A549 (cell line): ENCODE measurements at regions not wholly inside any gene's neighbourhood (a gene's known extent, or its start where the extent isn't known, plus 50 kb on each side); places are given as distances from the start of the nearest gene placed in this dataset.

Experiments
- ATAC-seq, 2 experiments: fragments of 200-7000 bp in 1 of 2; fragments of >200 bp in 1 of 2; cut with Nextera tagmentation in 1 of 2; cut with Tn5 transposase in 1 of 2; 3 replicates each; pipeline versions ENCODE4 v1.8.0 to v1.9.1; 2018 to 2020; ENCODE audit warnings: mild to moderate bottlenecking in 1 of 2, moderate library complexity in 1 of 2
- CTCF ChIA-PET: fragments of 300-600 bp; sonication (Branson Sonifier 250); formaldehyde crosslinking; extraction: SDS; loops from one replicate; lab custom pipeline; 2021; ENCODE audit warnings: antibody characterized with exemption, inconsistent platforms; lab: Yijun Ruan, JAX
- POLR2A ChIA-PET: fragments of 350-600 bp; formaldehyde crosslinking; extraction: SDS; loops from one replicate; lab custom pipeline; 2021; ENCODE audit warnings: antibody characterized with exemption, inconsistent platforms; lab: Yijun Ruan, JAX
- DNase-seq, 2 experiments: peaks; one replicate each; pipeline versions ENCODE4 v3.0.0 to v3.0.0-alpha.2; 2011 to 2016; ENCODE audit warnings: low read depth in 1 of 2, low spot score in 1 of 2
- FAIRE-seq: peaks from 2 replicates; lab custom pipeline; 2011; peaks lifted over from hg19 to GRCh38; lab: Jason Lieb, UNC
- H3K27ac ChIP-seq, 2 experiments: fragments of >200 bp; sonication (Bioruptor Twin); formaldehyde crosslinking; 3 replicates each; pipeline ENCODE4 v1.5.1; 2016 to 2017
- H3K4me1 ChIP-seq: fragments of >200 bp; sonication (Bioruptor Twin); formaldehyde crosslinking; 3 replicates; pipeline ENCODE4 v1.6.1; 2016
- H3K4me2 ChIP-seq: fragments of >200 bp; sonication (Bioruptor Twin); formaldehyde crosslinking; 3 replicates; pipeline ENCODE4 v1.6.1; 2016
- H3K4me3 ChIP-seq: fragments of >200 bp; sonication (Bioruptor Twin); formaldehyde crosslinking; 3 replicates; pipeline ENCODE4 v1.5.1; 2016
- H3K9me3 ChIP-seq: fragments of >200 bp; sonication (Bioruptor Twin); formaldehyde crosslinking; 3 replicates; pipeline ENCODE4 v1.6.1; 2016
- CBX2 ChIP-seq: fragments of 200-600 bp; sonication (generic); IDR thresholded peaks from 2 replicates; pipeline ENCODE4 v1.6.1; 2016; ENCODE audit warnings: low read depth, mild to moderate bottlenecking, borderline replicate concordance
- CBX8 ChIP-seq: fragments of 200-600 bp; sonication (generic); IDR thresholded peaks from 2 replicates; pipeline ENCODE4 v1.6.1; 2016
- CEBPB ChIP-seq, 2 experiments: fragments of >200 bp in 1 of 2; sonication (Bioruptor Twin) in 1 of 2; formaldehyde crosslinking in 1 of 2; IDR thresholded peaks; 2 replicates each; pipeline ENCODE4 v1.6.1; 2012 to 2016
- CHD2 ChIP-seq: fragments of 150-350 bp; IDR thresholded peaks from 2 replicates; pipeline ENCODE4 v1.6.1; 2014; ENCODE audit warnings: low read length; ENCODE audit not compliant: partially characterized antibody
- CHD4 ChIP-seq: fragments of 200-600 bp; sonication (generic); IDR thresholded peaks from 2 replicates; pipeline ENCODE4 v1.6.1; 2016; ENCODE audit warnings: antibody characterized with exemption, mild to moderate bottlenecking, borderline replicate concordance
- EHMT2 ChIP-seq: fragments of 200-600 bp; sonication (generic); IDR thresholded peaks from 2 replicates; pipeline ENCODE4 v1.6.1; 2016; ENCODE audit warnings: antibody characterized with exemption, low read depth, mild to moderate bottlenecking, moderate library complexity
- EP300 ChIP-seq, 2 experiments: fragments of >200 bp; sonication (Bioruptor Twin); formaldehyde crosslinking; IDR thresholded peaks; 2 replicates in 1 of 2; 3 replicates in 1 of 2; pipeline ENCODE4 v1.6.1; 2016 to 2017
- ESRRA ChIP-seq: fragments of 150-350 bp; IDR thresholded peaks from 2 replicates; pipeline ENCODE4 v1.6.1; 2014; ENCODE audit warnings: mild to moderate bottlenecking, low read length, borderline replicate concordance
- GATA3 ChIP-seq: IDR thresholded peaks from 2 replicates; pipeline ENCODE4 v1.6.1; 2012; ENCODE audit warnings: borderline replicate concordance
- HOXA7 ChIP-seq: fragments of 250-450 bp; sonication (Bioruptor Pico); IDR thresholded peaks from 2 replicates; pipeline ENCODE4 v1.5.0; 2020; ENCODE audit warnings: mild to moderate bottlenecking, moderate library complexity
- JUNB ChIP-seq: fragments of >200 bp; sonication (Bioruptor Twin); formaldehyde crosslinking; IDR thresholded peaks from 2 replicates; pipeline ENCODE4 v1.6.1; 2016
- KDM1A ChIP-seq: fragments of 200-600 bp; sonication (generic); IDR thresholded peaks from 2 replicates; pipeline ENCODE4 v1.6.1; 2016; ENCODE audit warnings: low read depth, mild to moderate bottlenecking
- KDM5A ChIP-seq: fragments of 200-600 bp; sonication (generic); IDR thresholded peaks from 2 replicates; pipeline ENCODE4 v1.6.1; 2016; ENCODE audit warnings: antibody characterized with exemption, mild to moderate bottlenecking
- MAZ ChIP-seq: fragments of 150-350 bp; IDR thresholded peaks from 2 replicates; pipeline ENCODE4 v1.6.1; 2014; ENCODE audit warnings: antibody characterized with exemption, low read depth, low read length, borderline replicate concordance
- NPAS2 ChIP-seq: fragments of 250-450 bp; sonication (Bioruptor Pico); IDR thresholded peaks from 2 replicates; pipeline ENCODE4 v1.8.0; 2022; ENCODE audit warnings: mild to moderate bottlenecking, moderate library complexity, borderline replicate concordance
- NR3C1 ChIP-seq: fragments of >200 bp; sonication (Bioruptor Twin); formaldehyde crosslinking; IDR thresholded peaks from 3 replicates; pipeline ENCODE4 v1.6.1; 2017
- POLR2A ChIP-seq: IDR thresholded peaks from 2 replicates; pipeline ENCODE4 v1.6.1; 2012; ENCODE audit warnings: mild to moderate bottlenecking, low read length
- RAD21 ChIP-seq, 2 experiments: fragments of >200 bp in 1 of 2; sonication (Bioruptor Twin) in 1 of 2; formaldehyde crosslinking in 1 of 2; IDR thresholded peaks in 1 of 2; conservative IDR thresholded peaks in 1 of 2; 2 replicates in 1 of 2; 3 replicates in 1 of 2; pipeline ENCODE4 v1.6.1; 2012 to 2018; ENCODE audit warnings: inconsistent platforms in 1 of 2
- RCOR1 ChIP-seq: fragments of 150-350 bp; IDR thresholded peaks from 2 replicates; pipeline ENCODE4 v1.6.1; 2014; ENCODE audit warnings: antibody characterized with exemption, low read length, low read depth
- SMC3 ChIP-seq: fragments of >200 bp; sonication (Bioruptor Twin); formaldehyde crosslinking; IDR thresholded peaks from 3 replicates; pipeline ENCODE4 v1.6.1; 2018; ENCODE audit warnings: inconsistent platforms
- SREBF2 ChIP-seq: fragments of 450-650 bp; IDR thresholded peaks from 2 replicates; pipeline ENCODE4 v1.6.1; 2014; ENCODE audit warnings: mild to moderate bottlenecking, moderate library complexity
- ZFP36 ChIP-seq: fragments of 450-650 bp; IDR thresholded peaks from 2 replicates; pipeline ENCODE4 v1.6.1; 2014; ENCODE audit warnings: borderline replicate concordance; ENCODE audit not compliant: partially characterized antibody
- ZNF302 ChIP-seq: fragments of 250-450 bp; sonication (Bioruptor Pico); IDR thresholded peaks from 2 replicates; pipeline ENCODE4 v1.9.0; 2021; ENCODE audit warnings: inconsistent platforms, mild to moderate bottlenecking, moderate library complexity
- ZSCAN20 ChIP-seq: fragments of 250-450 bp; sonication (Bioruptor Pico); IDR thresholded peaks from 2 replicates; pipeline ENCODE4 v1.8.0; 2022; ENCODE audit warnings: mild to moderate bottlenecking, moderate library complexity
- WGBS: methylation state at CpG from one replicate; pipeline ENCODE4 v1.1.6; 2017; ENCODE audit errors: missing lambda C conversion rate; 5-methylcytosine and 5-hydroxymethylcytosine counted together
- TF ChIP-seq, protein P1 (sequence below): fragments of >200 bp; sonication (Bioruptor Twin); formaldehyde crosslinking; IDR thresholded peaks from 3 replicates; pipeline ENCODE4 v1.5.1; 2016
- TF ChIP-seq, protein P2 (sequence below): IDR thresholded peaks from 2 replicates; pipeline ENCODE4 v1.6.1; 2012; ENCODE audit warnings: low read depth, borderline replicate concordance
- TF ChIP-seq, protein P3 (sequence below): IDR thresholded peaks from 2 replicates; pipeline ENCODE4 v1.6.1; 2012
- TF ChIP-seq, protein P4 (sequence below): fragments of 200-600 bp; sonication (generic); IDR thresholded peaks from 2 replicates; pipeline ENCODE4 v1.6.1; 2016; ENCODE audit warnings: antibody characterized with exemption, mild to moderate bottlenecking, moderate library complexity
- TF ChIP-seq, protein P5 (sequence below): fragments of 450-650 bp; IDR thresholded peaks from 2 replicates; pipeline ENCODE4 v1.6.1; 2014; ENCODE audit warnings: antibody characterized with exemption

DNA sequence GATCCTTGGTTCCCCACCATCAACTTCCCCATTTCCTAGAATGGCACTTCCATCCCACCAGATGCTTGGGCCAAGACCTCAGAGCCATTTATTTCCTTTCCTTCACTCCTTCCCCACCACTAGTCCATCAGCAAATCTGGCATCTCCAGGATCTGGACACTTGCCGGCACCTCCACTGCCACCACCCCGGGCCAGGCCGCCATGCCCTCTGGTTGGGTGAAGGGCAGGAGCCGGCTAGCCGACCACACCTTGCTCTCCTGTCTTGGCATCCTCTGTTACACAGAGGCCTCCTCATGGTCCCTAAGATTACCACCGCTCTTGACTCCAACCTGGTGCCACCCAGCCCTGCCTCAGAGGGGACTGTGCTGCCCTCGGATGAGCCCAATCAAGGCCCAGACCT is 104.5 kb downstream of the RMI2 start:
- Histone ChIP-seq H3K4me2 (no peak overlapping the region), H3K4me1 (no peaks in the 10 kb centered on the region), H3K4me3 (no peak overlapping the region), H3K27ac (no peak overlapping the region), H3K9me3 (no peaks in the 10 kb centered on the region)
- TF ChIP-seq, protein P1, sequence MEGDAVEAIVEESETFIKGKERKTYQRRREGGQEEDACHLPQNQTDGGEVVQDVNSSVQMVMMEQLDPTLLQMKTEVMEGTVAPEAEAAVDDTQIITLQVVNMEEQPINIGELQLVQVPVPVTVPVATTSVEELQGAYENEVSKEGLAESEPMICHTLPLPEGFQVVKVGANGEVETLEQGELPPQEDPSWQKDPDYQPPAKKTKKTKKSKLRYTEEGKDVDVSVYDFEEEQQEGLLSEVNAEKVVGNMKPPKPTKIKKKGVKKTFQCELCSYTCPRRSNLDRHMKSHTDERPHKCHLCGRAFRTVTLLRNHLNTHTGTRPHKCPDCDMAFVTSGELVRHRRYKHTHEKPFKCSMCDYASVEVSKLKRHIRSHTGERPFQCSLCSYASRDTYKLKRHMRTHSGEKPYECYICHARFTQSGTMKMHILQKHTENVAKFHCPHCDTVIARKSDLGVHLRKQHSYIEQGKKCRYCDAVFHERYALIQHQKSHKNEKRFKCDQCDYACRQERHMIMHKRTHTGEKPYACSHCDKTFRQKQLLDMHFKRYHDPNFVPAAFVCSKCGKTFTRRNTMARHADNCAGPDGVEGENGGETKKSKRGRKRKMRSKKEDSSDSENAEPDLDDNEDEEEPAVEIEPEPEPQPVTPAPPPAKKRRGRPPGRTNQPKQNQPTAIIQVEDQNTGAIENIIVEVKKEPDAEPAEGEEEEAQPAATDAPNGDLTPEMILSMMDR: no peak
- TF ChIP-seq SMC3: no peak
- TF ChIP-seq CBX8: no peak
- no peak for TF ChIP-seq GATA3
- no peak for TF ChIP-seq RAD21 (conservative IDR thresholded peaks at IDR 0.05 in 1 of 2, IDR thresholded peaks at IDR 0.05 in 1 of 2)
- TF ChIP-seq ZFP36: no peak
- no peak for TF ChIP-seq NPAS2
- FAIRE-seq (no peak), DNase-seq (no peak), ATAC-seq (no peak)
- WGBS: 93% methylated on average over 6 of the region's 7 CpGs
- ChIA-PET CTCF (no interaction called here), POLR2A (no interaction called here)

DNA sequence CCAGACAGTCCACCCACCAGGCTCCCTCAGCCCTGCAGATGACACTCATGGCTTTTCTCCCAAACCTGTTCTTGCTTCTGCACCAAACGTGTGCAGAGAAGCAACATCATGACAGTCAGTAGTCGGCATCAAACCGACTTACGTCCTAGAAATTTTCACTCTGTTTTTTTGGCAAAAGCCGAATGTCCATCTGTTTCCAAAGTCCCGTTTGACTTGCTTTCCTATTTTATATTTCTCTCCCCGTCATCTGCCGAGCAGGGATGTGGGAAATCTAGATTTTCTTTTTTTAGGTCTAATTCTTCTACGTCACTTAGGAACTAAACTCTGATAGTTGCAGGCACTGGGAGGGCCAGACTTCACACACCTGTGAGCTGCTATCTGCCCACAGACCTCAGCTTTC is 104.9 kb downstream of the RMI2 start:
- DNase-seq (no peak), ATAC-seq (no peak), FAIRE-seq (no peak)
- Histone ChIP-seq H3K9me3 (no peaks in the 10 kb centered on the region), H3K4me1 (no peaks in the 10 kb centered on the region), H3K4me2 (no peak overlapping the region), H3K4me3 (no peak overlapping the region), H3K27ac (no peak overlapping the region)
- TF ChIP-seq NPAS2: no peak
- TF ChIP-seq SREBF2: no peak
- no peak for TF ChIP-seq JUNB
- TF ChIP-seq ESRRA: no peak
- TF ChIP-seq CHD2: no peak
- no peak for TF ChIP-seq CHD4
- no peak for TF ChIP-seq EHMT2
- TF ChIP-seq ZSCAN20 (CRISPR knock-in tag): no peak
- no peak for TF ChIP-seq MAZ
- no peak for TF ChIP-seq POLR2A
- TF ChIP-seq, protein P2, sequence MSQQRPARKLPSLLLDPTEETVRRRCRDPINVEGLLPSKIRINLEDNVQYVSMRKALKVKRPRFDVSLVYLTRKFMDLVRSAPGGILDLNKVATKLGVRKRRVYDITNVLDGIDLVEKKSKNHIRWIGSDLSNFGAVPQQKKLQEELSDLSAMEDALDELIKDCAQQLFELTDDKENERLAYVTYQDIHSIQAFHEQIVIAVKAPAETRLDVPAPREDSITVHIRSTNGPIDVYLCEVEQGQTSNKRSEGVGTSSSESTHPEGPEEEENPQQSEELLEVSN: no peak
- TF ChIP-seq KDM5A: no peak
- TF ChIP-seq ZNF302: no peak
- TF ChIP-seq HOXA7 (CRISPR knock-in tag): no peak
- no peak for TF ChIP-seq CBX2
- TF ChIP-seq, protein P3, sequence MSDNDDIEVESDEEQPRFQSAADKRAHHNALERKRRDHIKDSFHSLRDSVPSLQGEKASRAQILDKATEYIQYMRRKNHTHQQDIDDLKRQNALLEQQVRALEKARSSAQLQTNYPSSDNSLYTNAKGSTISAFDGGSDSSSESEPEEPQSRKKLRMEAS: no peak
- TF ChIP-seq EP300 (IDR thresholded peaks at IDR 0.05): no peak
- TF ChIP-seq RCOR1: no peak
- TF ChIP-seq KDM1A: no peak
- CTCF ChIA-PET: no interaction called here
- POLR2A ChIA-PET: no interaction called here
- 78% methylated on average over 9 of the region's 9 CpGs for WGBS

DNA sequence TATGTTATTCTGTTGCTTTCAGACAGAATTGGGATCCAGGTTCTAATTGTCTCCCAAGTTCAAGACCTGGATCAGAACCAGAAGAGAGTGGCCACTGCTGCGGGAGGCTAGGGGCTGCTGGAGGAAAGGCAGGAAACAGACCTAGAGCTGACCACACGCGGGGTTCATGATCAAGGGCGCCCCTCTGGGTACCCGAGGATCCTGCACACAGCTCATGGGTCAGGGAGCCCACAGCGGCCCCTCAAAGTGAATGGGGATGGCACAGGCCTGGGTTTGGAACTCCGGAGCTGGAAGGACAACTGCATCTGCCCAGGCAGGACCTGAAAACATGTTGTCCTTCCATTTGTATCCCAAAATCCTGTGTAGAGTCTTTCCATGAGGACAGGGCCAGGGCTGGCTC is 107.0 kb downstream of the RMI2 start:
- Histone ChIP-seq H3K4me1 (no peaks in the 10 kb centered on the region), H3K27ac (no peak overlapping the region), H3K9me3 (no peaks in the 10 kb centered on the region), H3K4me2 (no peak overlapping the region), H3K4me3 (no peak overlapping the region)
- ChIA-PET CTCF (no interaction called here), POLR2A (no interaction called here)
- no peak for FAIRE-seq
- no peak for DNase-seq
- ATAC-seq: no peak
- WGBS: 73% methylated on average over 7 of the region's 7 CpGs
- TF ChIP-seq ESRRA (no peak), CEBPB (IDR thresholded peaks at IDR 0.05) (no peak), NR3C1 (no peak), EHMT2 (no peak)
- TF ChIP-seq, protein P4, sequence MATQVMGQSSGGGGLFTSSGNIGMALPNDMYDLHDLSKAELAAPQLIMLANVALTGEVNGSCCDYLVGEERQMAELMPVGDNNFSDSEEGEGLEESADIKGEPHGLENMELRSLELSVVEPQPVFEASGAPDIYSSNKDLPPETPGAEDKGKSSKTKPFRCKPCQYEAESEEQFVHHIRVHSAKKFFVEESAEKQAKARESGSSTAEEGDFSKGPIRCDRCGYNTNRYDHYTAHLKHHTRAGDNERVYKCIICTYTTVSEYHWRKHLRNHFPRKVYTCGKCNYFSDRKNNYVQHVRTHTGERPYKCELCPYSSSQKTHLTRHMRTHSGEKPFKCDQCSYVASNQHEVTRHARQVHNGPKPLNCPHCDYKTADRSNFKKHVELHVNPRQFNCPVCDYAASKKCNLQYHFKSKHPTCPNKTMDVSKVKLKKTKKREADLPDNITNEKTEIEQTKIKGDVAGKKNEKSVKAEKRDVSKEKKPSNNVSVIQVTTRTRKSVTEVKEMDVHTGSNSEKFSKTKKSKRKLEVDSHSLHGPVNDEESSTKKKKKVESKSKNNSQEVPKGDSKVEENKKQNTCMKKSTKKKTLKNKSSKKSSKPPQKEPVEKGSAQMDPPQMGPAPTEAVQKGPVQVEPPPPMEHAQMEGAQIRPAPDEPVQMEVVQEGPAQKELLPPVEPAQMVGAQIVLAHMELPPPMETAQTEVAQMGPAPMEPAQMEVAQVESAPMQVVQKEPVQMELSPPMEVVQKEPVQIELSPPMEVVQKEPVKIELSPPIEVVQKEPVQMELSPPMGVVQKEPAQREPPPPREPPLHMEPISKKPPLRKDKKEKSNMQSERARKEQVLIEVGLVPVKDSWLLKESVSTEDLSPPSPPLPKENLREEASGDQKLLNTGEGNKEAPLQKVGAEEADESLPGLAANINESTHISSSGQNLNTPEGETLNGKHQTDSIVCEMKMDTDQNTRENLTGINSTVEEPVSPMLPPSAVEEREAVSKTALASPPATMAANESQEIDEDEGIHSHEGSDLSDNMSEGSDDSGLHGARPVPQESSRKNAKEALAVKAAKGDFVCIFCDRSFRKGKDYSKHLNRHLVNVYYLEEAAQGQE: no peak
- TF ChIP-seq, protein P5, sequence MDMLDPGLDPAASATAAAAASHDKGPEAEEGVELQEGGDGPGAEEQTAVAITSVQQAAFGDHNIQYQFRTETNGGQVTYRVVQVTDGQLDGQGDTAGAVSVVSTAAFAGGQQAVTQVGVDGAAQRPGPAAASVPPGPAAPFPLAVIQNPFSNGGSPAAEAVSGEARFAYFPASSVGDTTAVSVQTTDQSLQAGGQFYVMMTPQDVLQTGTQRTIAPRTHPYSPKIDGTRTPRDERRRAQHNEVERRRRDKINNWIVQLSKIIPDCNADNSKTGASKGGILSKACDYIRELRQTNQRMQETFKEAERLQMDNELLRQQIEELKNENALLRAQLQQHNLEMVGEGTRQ: no peak
- TF ChIP-seq, protein P1: no peak
